Activated CD8-positive, alpha-beta T cell treated with anti-CD3 and anti-CD28 coated beads, Interleukin-2, amount 10 ng/mL, durations not matched to agents 7 days and 5 days (primary cell): ENCODE measurements at regions not wholly inside any gene's neighbourhood (a gene's known extent, or its start where the extent isn't known, plus 50 kb on each side); places are given as distances from the start of the nearest gene placed in this dataset.

ENCODE experiments used
- ATAC-seq: fragments of 150-1000 bp; cut with Tn5 transposase; one replicate; pipeline ENCODE4 v1.10.0; 2021; ENCODE audit warnings: moderate library complexity
- CTCF ChIA-PET: fragments of 350-600 bp; sonication (Branson Sonifier 250); formaldehyde crosslinking; loops from one replicate; lab custom pipeline; 2021; ENCODE audit warnings: antibody characterized with exemption; lab: Charles Lee
- POLR2A ChIA-PET: fragments of 350-600 bp; sonication (Branson Sonifier 250); formaldehyde crosslinking; loops from one replicate; lab custom pipeline; 2021; ENCODE audit warnings: antibody characterized with exemption; lab: Charles Lee
- DNase-seq: peaks from one replicate; pipeline ENCODE4 v3.0.0-alpha.2; 2020
- H3K27ac Mint-ChIP-seq: one replicate; pipeline ENCODE4 v1.8.0; 2021; ENCODE audit warnings: mild to moderate bottlenecking, mixed read lengths
- H3K27me3 Mint-ChIP-seq: one replicate; pipeline ENCODE4 v1.8.0; 2021; ENCODE audit warnings: low read depth, mixed read lengths
- H3K36me3 Mint-ChIP-seq: one replicate; pipeline ENCODE4 v1.8.0; 2021; ENCODE audit warnings: low read depth, mixed read lengths
- H3K4me1 Mint-ChIP-seq: one replicate; pipeline ENCODE4 v1.8.0; 2021; ENCODE audit warnings: low read depth, mixed read lengths
- H3K4me3 Mint-ChIP-seq: one replicate; pipeline ENCODE4 v1.8.0; 2021; ENCODE audit warnings: mild to moderate bottlenecking, mixed read lengths
- H3K9me3 Mint-ChIP-seq: one replicate; pipeline ENCODE4 v1.8.0; 2022; ENCODE audit warnings: mixed read lengths; ENCODE audit not compliant: insufficient read depth

DNA sequence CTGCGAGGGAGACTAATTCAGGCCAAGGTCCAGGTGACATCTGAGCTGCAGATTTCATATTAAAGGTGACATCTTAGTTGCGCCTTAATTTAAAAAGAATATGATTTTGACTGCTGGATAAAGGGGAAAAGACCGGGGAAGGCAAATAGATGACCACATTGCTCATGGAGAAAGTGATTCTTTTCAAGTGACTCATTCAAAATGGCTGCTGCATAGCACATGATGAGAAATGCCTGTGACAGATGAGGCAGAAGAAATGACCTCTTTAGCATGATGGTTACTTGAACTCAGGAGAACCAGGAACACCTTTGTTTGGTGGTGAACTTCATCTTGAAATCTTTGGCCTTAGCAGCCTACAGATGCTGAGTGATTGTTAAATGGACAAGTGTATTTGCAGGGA is 385.8 kb upstream of the TRIB2 start:
- Mint-ChIP-seq H3K4me3 (no peak overlapping the region), H3K4me1 (peaks cover 7% of the 10 kb centered on the region), H3K9me3 (no peaks in the 10 kb centered on the region), H3K27me3 (peaks cover 10% of the 10 kb centered on the region), H3K27ac (no peak overlapping the region), H3K36me3 (peaks cover 3% of the 10 kb centered on the region)
- no peak for DNase-seq
- no peak for ATAC-seq
- ChIA-PET CTCF (no interaction called here), POLR2A (no interaction called here)

DNA sequence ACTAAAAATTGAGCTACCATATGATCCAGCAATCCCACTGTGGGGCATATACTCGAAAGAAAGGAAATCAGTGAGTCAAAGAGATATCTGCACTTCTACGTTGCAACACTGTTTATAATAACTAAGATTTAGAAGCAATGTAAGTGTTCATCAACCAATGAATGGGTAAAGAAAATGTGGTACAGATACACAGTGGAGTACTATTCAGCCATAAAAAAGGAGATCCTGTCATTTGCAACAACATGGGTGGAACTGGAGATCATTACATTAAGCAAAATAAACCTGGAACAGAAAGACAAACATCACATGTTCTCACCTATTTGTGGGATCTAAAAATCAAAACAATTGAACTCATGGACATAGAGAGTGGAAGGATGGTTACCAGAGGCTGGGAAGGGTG is 385.0 kb upstream of the TRIB2 start:
- Mint-ChIP-seq H3K4me3 (no peak overlapping the region), H3K27ac (no peak overlapping the region), H3K27me3 (peaks cover 8% of the 10 kb centered on the region), H3K9me3 (no peaks in the 10 kb centered on the region), H3K4me1 (peaks cover 7% of the 10 kb centered on the region), H3K36me3 (peaks cover under 1% of the 10 kb centered on the region)
- ChIA-PET CTCF (no interaction called here), POLR2A (no interaction called here)
- ATAC-seq: no peak
- DNase-seq: no peak

DNA sequence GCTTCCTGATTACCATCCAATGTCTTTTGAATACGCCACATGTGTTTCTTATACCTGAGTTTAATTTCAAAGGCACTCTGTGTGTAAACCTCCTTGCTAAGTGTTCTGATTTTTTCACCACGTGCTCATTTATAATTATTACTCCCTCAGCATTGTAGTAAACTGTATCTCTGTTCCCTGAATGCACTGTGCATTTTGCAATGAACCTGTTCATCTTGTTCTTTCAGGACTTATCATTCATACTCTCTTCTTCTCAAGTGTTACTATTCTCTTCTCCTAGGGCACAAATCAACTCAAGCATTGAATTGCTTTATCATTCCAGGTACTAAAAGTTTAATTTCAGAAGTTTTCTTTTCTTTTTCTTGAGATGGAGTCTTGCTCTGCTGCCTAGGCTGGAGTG is 383.4 kb upstream of the TRIB2 start:
- Mint-ChIP-seq H3K4me3 (no peak overlapping the region), H3K27me3 (peaks cover 8% of the 10 kb centered on the region), H3K36me3 (no peaks in the 10 kb centered on the region), H3K9me3 (no peaks in the 10 kb centered on the region), H3K27ac (no peak overlapping the region), H3K4me1 (peaks cover 7% of the 10 kb centered on the region)
- ATAC-seq (no peak), DNase-seq (no peak)
- CTCF ChIA-PET: no interaction called here
- POLR2A ChIA-PET: no interaction called here

DNA sequence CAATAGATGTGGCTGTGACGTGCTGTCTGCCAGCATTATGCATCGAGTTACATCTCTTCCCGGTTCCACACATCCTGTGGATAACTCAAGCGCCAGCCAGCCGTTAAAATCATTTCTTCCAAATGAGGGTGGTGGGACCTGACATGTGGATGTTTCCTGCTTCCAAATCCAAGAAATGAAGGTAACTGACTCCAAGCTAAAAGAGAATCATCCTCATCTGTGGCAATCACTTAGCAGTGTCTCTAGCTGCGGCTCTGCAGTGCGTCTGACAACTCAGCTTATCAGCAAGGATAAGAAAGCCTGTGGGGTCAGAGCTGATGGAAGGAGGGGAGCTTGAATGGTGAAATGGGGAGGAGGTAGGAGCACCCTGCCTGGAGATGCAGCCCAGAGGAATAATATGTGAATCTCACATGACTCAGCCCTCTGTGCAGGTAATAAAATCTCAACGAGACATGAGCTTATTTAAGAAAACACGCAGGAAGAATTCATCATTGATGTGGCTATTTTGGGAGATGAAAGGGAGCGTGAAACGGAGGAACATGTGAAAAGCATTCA is 382.2 kb upstream of the TRIB2 start:
- DNase-seq (no peak), ATAC-seq (no peak)
- no peaks in the 10 kb centered on the region for H3K9me3 Mint-ChIP-seq
- ChIA-PET POLR2A (no interaction called here), CTCF (no interaction called here)
- H3K27ac Mint-ChIP-seq: no peak overlapping the region
- no peak overlapping the region for H3K4me3 Mint-ChIP-seq
- peaks cover 8% of the 10 kb centered on the region for H3K27me3 Mint-ChIP-seq
- H3K36me3 Mint-ChIP-seq: no peaks in the 10 kb centered on the region
- H3K4me1 Mint-ChIP-seq: peaks cover 7% of the 10 kb centered on the region

DNA sequence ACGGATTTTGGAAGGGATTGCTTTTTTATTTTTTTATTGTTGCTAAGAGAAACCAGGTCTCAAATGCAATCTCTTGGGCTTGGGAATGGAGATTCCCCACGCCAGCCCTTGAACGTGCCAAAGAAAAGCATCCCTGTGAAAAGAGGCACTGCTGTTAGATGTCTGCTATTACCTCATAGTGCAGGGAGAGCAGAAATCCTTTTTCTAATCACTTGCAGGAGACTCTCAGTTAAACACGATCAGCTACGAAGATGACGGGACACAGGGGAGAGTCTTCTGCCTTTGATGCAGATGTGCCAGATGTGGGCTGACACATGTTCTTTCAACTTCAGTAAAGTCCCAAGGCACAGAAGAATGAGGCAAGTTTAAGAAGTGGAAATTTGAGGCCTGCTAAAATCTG is 381.6 kb upstream of the TRIB2 start:
- ChIA-PET POLR2A (no interaction called here), CTCF (no interaction called here)

DNA sequence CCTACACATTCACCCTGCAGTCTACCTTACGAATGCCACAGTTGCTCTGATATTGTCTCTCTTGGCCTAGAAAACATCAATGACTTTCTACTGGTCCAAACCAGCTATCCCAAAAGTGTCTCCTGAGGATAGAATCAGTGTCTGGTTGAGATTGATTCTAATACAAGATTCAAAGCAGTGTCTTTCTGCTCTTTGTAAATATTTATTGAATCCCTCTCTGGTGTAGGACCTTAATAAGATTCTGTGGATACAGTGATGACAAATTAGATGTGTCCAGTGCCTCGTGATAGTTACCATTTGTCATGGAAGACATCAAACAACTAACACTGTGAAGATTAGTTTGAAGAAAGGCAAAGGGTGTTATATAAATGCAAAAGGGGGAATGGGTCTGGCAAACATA is 380.7 kb upstream of the TRIB2 start:
- ATAC-seq (no peak), DNase-seq (no peak)
- no peak overlapping the region for H3K27ac Mint-ChIP-seq
- peaks cover 7% of the 10 kb centered on the region for H3K4me1 Mint-ChIP-seq
- H3K27me3 Mint-ChIP-seq: peaks cover 8% of the 10 kb centered on the region
- POLR2A ChIA-PET: no interaction called here
- H3K4me3 Mint-ChIP-seq: no peak overlapping the region
- CTCF ChIA-PET: no interaction called here
- no peaks in the 10 kb centered on the region for H3K9me3 Mint-ChIP-seq
- H3K36me3 Mint-ChIP-seq: no peaks in the 10 kb centered on the region

More for the DNA sequence above, 381.6 kb upstream of the TRIB2 start:
- Mint-ChIP-seq H3K9me3 (no peaks in the 10 kb centered on the region), H3K27ac (no peak overlapping the region), H3K36me3 (no peaks in the 10 kb centered on the region), H3K4me3 (no peak overlapping the region), H3K27me3 (peaks cover 8% of the 10 kb centered on the region), H3K4me1 (peaks cover 7% of the 10 kb centered on the region)
- no peak for ATAC-seq
- no peak for DNase-seq

DNA sequence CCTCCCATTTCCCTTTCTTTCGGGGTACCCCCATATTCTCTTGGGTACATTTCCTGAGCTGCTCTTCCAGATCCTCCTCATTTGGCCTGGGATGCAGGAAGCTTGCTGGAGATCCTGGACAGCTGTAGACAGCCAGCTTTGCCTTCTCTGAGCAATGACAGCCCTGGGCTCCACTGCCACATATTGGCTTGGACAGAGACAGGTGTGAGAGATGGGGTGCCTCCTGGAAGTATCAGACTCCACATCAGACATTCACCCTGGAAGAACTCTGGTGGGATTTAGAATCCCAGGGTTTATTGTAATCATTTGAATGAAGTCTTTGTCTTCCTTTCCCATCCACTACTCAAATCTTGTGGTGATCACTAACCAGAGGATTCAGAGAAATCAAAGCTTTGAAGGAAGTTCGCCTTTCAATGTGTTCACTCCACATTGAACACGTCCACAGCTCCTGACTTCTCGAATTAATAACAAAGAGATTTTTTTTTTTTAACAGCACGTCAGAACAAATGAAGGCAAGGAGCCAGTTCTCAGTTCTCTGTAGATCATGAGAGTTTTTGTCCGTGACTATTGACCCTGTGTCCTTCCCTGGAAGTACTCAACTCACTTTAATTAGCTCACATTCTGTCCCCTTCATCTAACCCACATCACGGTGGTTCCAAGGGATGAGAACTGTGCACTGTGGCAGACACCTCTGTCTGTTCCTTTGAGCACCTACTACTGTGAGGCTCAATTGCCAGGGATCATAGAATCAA is 377.6 kb upstream of the TRIB2 start:
- Mint-ChIP-seq H3K27me3 (peaks cover 5% of the 10 kb centered on the region), H3K9me3 (no peaks in the 10 kb centered on the region), H3K4me3 (no peak overlapping the region), H3K4me1 (peaks cover 7% of the 10 kb centered on the region), H3K36me3 (no peaks in the 10 kb centered on the region), H3K27ac (no peak overlapping the region)
- no peak for DNase-seq
- ChIA-PET CTCF (no interaction called here), POLR2A (interaction anchor here (0.9 to 1.0 kb wide), 2 partner anchors 13 to 247 kb away, joined by 3 read pairs; no protein-coding TSS in a partner anchor)
- ATAC-seq: no peak

DNA sequence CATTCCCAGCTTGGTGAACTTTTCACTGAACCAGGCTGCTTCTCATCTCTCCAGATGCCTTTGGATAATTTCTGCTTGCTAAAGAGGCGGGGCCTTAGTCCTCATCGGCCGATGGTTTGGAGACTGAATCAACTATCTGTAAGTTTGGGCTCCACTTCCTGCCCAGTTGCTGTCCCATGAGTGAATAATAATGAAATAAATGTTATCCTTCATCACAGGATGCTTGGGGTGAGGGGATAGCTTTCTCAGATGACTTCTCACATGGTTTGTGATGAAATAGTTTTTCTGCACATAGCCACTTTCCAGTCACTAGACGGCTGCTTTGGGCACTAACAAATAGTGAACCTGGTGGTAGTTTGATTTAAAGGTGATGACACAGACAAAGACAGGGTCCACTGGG is 376.6 kb upstream of the TRIB2 start:
- ChIA-PET CTCF (interaction anchor here (0.6 kb wide), 1 partner anchor 172 kb away, joined by 3 read pairs; no protein-coding TSS in a partner anchor), POLR2A (interaction anchor here (0.9 kb wide), 1 partner anchor 14 kb away, joined by 3 read pairs; no protein-coding TSS in a partner anchor)
- H3K27ac Mint-ChIP-seq: no peak overlapping the region

DNA sequence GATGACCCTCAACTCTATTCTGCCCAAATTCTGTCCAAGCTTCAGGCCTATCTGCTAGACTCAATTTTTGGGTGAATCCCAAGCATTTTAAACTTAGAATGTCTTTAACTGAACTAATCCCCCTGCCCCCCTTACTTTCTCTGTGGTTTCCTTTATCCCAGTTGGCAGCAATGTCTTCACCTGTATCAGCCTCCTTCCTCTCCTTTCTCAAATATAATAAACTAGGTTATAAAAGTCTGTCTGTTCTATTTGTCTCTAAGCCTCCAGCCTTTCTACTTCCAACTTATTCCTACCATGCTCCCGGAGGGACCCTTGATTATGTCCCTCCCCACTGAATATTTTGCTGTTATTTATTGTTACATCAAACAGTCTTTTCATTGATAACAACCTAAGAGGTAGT is 375.5 kb upstream of the TRIB2 start:
- no peak overlapping the region for H3K27ac Mint-ChIP-seq
- no peaks in the 10 kb centered on the region for H3K9me3 Mint-ChIP-seq
- CTCF ChIA-PET: no interaction called here
- DNase-seq: no peak
- H3K36me3 Mint-ChIP-seq: no peaks in the 10 kb centered on the region
- H3K4me1 Mint-ChIP-seq: no peaks in the 10 kb centered on the region
- no peaks in the 10 kb centered on the region for H3K27me3 Mint-ChIP-seq
- ATAC-seq: no peak
- no peak overlapping the region for H3K4me3 Mint-ChIP-seq
- POLR2A ChIA-PET: no interaction called here

More for the DNA sequence above, 376.6 kb upstream of the TRIB2 start:
- Mint-ChIP-seq H3K36me3 (no peaks in the 10 kb centered on the region), H3K27me3 (no peaks in the 10 kb centered on the region), H3K4me3 (no peak overlapping the region), H3K9me3 (no peaks in the 10 kb centered on the region), H3K4me1 (no peaks in the 10 kb centered on the region)
- ATAC-seq (no peak), DNase-seq (no peak)

DNA sequence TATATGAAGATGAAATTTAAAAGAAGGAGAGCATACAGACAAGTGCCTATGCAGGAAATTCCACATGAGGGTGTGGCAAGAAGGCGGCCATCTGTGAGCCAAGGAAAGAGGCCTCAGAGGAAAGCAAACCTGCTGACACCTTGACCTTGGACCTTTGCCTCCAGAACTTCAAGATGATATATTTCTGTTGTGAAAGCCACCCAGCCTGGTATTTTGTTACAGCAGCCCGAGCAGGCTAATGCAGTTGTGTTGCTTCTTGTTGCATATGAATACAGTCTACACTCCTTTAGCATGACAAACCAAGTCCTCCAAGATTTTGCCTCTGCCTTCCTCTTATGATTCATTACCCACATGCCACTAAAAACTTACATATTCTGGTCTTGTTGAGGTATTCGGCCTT is 374.8 kb upstream of the TRIB2 start:
- Mint-ChIP-seq H3K27ac (no peak overlapping the region), H3K27me3 (no peaks in the 10 kb centered on the region), H3K36me3 (no peaks in the 10 kb centered on the region), H3K4me3 (no peak overlapping the region), H3K4me1 (no peaks in the 10 kb centered on the region), H3K9me3 (no peaks in the 10 kb centered on the region)
- ATAC-seq (no peak), DNase-seq (no peak)
- POLR2A ChIA-PET: no interaction called here
- CTCF ChIA-PET: no interaction called here

DNA sequence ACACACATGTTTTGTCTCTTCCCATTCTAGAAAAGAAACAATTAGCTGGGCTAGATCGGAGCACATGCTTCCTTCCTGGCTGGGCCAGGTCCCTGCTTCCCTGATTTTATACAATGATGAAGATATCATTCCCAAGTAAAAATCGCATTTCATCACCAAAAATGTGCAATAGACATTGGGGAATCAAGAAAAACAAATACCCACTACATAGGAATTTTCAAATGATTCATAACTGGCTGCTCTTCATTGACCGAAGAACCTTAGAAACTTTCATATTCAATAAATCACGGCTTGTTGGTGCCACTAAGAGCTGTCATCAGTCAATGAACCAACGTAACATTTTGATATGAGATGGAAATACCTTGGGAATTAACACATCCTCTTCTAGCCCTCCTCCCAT is 373.6 kb upstream of the TRIB2 start:
- no peaks in the 10 kb centered on the region for H3K27me3 Mint-ChIP-seq
- H3K9me3 Mint-ChIP-seq: no peaks in the 10 kb centered on the region
- H3K27ac Mint-ChIP-seq: no peak overlapping the region
- ChIA-PET POLR2A (no interaction called here), CTCF (no interaction called here)
- no peaks in the 10 kb centered on the region for H3K4me1 Mint-ChIP-seq
- DNase-seq: no peak
- no peak for ATAC-seq
- H3K36me3 Mint-ChIP-seq: no peaks in the 10 kb centered on the region
- H3K4me3 Mint-ChIP-seq: no peak overlapping the region

DNA sequence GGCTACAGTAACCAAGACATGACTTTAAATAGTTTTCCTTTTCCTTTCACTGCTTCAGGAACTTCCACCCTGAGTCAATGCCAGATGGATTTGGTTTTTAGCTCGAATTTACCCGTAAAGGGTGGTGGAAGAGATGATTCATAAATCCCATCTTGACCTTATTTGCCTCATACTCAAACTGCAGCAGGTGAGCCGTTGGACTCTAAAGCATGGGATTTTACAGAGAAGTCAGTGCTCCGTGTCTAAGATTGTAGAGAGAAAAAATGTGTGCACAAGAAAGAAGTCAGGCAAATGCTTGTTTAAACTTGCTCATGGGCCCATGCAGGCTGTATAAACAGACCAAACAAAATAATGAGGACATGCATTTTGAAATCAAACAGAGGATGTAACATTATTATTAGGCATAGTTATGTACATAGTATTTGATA is 369.7 kb upstream of the TRIB2 start:
- Mint-ChIP-seq H3K27me3 (no peaks in the 10 kb centered on the region), H3K27ac (no peak overlapping the region), H3K4me1 (no peaks in the 10 kb centered on the region), H3K9me3 (no peaks in the 10 kb centered on the region), H3K4me3 (no peak overlapping the region), H3K36me3 (no peaks in the 10 kb centered on the region)
- ATAC-seq (no peak), DNase-seq (no peak)
- ChIA-PET CTCF (no interaction called here), POLR2A (no interaction called here)
